H1 (cell line): ENCODE measurements at regions not wholly inside any gene's neighbourhood (a gene's known extent, or its start where the extent isn't known, plus 50 kb on each side); places are given as distances from the start of the nearest gene placed in this dataset.

Source experiments
- CTCF ChIA-PET: fragments of 300-600 bp; sonication (Branson Sonifier 250); formaldehyde crosslinking; loops from one replicate; lab custom pipeline; 2021; ENCODE audit not compliant: partially characterized antibody; lab: Charles Lee
- POLR2A ChIA-PET: fragments of 300-600 bp; sonication (Branson Sonifier 250); formaldehyde crosslinking; loops from one replicate; lab custom pipeline; 2021; ENCODE audit warnings: inconsistent platforms; ENCODE audit not compliant: partially characterized antibody; lab: Charles Lee
- DNase-seq, 2 experiments: peaks; one replicate each; pipeline versions ENCODE4 v3.0.0 to v3.0.0-alpha.2; 2010 to 2022; ENCODE audit warnings: low spot score in 2 of 2, low read depth in 1 of 2, mixed read lengths in 1 of 2
- FAIRE-seq: peaks from 2 replicates; lab custom pipeline; 2011; peaks lifted over from hg19 to GRCh38; lab: Jason Lieb, UNC
- H2AFZ ChIP-seq: 2 replicates; pipeline ENCODE4 v1.8.1; 2012; ENCODE audit warnings: low read length, inconsistent platforms
- H2AK5ac ChIP-seq: 2 replicates; pipeline ENCODE4 v1.6.1; 2013; ENCODE audit warnings: low read depth, low read length
- H2BK120ac ChIP-seq: replicated peaks from 2 replicates; pipeline ENCODE3; 2013; ENCODE audit warnings: low read depth, low read length, inconsistent platforms
- H2BK12ac ChIP-seq: 2 replicates; pipeline ENCODE4 v1.6.1; 2013; ENCODE audit warnings: low read depth, low read length
- H2BK15ac ChIP-seq: 2 replicates; pipeline ENCODE4 v1.6.1; 2013; ENCODE audit warnings: low read length
- H2BK20ac ChIP-seq: 2 replicates; pipeline ENCODE4 v1.6.1; 2013; ENCODE audit warnings: low read length
- H2BK5ac ChIP-seq: 2 replicates; pipeline ENCODE4 v1.6.1; 2013; ENCODE audit warnings: low read depth, low read length
- H3K14ac ChIP-seq: 2 replicates; pipeline ENCODE4 v1.6.1; 2013; ENCODE audit warnings: inconsistent platforms; ENCODE audit not compliant: insufficient read length
- H3K18ac ChIP-seq: 2 replicates; pipeline ENCODE4 v1.6.1; 2013; ENCODE audit warnings: low read length; ENCODE audit errors: extremely low read depth
- H3K23ac ChIP-seq: 2 replicates; pipeline ENCODE4 v1.6.1; 2013; ENCODE audit warnings: inconsistent platforms; ENCODE audit not compliant: insufficient read length
- H3K23me2 ChIP-seq: 2 replicates; pipeline ENCODE4 v1.6.1; 2013; ENCODE audit warnings: low read depth, low read length
- H3K27ac ChIP-seq: 2 replicates; pipeline ENCODE4 v1.6.1; 2011; ENCODE audit warnings: low read depth, low read length, inconsistent platforms
- H3K27me3 ChIP-seq, 4 experiments: replicated peaks in 1 of 4; 1 replicate in 1 of 4; 2 replicates in 3 of 4; pipeline versions ENCODE4 v1.6.1 to v1.8.1; 2011 to 2013; ENCODE audit warnings: low read length in 3 of 4, mild to moderate bottlenecking in 3 of 4, inconsistent platforms in 2 of 4, mixed read lengths in 2 of 4, moderate library complexity in 1 of 4; ENCODE audit not compliant: control insufficient read depth in 3 of 4, insufficient read depth in 3 of 4; ENCODE audit errors: extremely low read depth in 1 of 4
- H3K36me3 ChIP-seq, 4 experiments: 2 replicates each; pipeline versions ENCODE4 v1.6.1 to v1.8.1; 2011 to 2013; ENCODE audit warnings: mild to moderate bottlenecking in 4 of 4, low read length in 3 of 4, moderate library complexity in 2 of 4, control low read depth in 1 of 4, inconsistent platforms in 1 of 4; ENCODE audit not compliant: insufficient read depth in 4 of 4, control insufficient read depth in 2 of 4
- H3K4ac ChIP-seq: replicated peaks from 2 replicates; pipeline ENCODE3; 2013; ENCODE audit warnings: low read length, low read depth, mixed read lengths, inconsistent platforms; ENCODE audit not compliant: insufficient read length
- H3K4me1 ChIP-seq, 4 experiments: replicated peaks in 1 of 4; 1 replicate in 1 of 4; 2 replicates in 3 of 4; pipeline versions ENCODE4 v1.6.1 to v1.8.1; 2011 to 2013; ENCODE audit warnings: low read length in 3 of 4, inconsistent platforms in 2 of 4, mixed read lengths in 1 of 4; ENCODE audit not compliant: insufficient read depth in 4 of 4, control insufficient read depth in 3 of 4
- H3K4me2 ChIP-seq, 2 experiments: 2 replicates each; pipeline versions ENCODE4 v1.6.1 to v1.8.1; 2011 to 2013; ENCODE audit warnings: low read depth in 2 of 2, low read length in 2 of 2, control low read depth in 1 of 2, inconsistent platforms in 1 of 2, mild to moderate bottlenecking in 1 of 2; ENCODE audit not compliant: insufficient read depth in 1 of 2
- H3K4me3 ChIP-seq, 4 experiments: fragments of 200-600, 300-600 bp in 1 of 4; sonication (generic), shearing (Covaris generic), sonication (Bioruptor Twin) in 1 of 4; 2 replicates each; pipeline versions ENCODE4 v1.5.1 to v1.8.1; 2011 to 2016; ENCODE audit warnings: low read length in 4 of 4, low read depth in 3 of 4, control low read depth in 2 of 4, inconsistent platforms in 2 of 4, mild to moderate bottlenecking in 2 of 4, mixed read lengths in 1 of 4, moderate library complexity in 1 of 4; ENCODE audit not compliant: insufficient read depth in 2 of 4; ENCODE audit errors: extremely low read depth in 1 of 4
- H3K56ac ChIP-seq: replicated peaks from 2 replicates; pipeline ENCODE3; 2013; ENCODE audit warnings: low read depth, mild to moderate bottlenecking, mixed read lengths, low read length, inconsistent platforms; ENCODE audit not compliant: insufficient read length
- H3K79me1 ChIP-seq: 2 replicates; pipeline ENCODE4 v1.6.1; 2013; ENCODE audit warnings: low read depth, low read length, control low read depth
- H3K79me2 ChIP-seq, 2 experiments: 2 replicates each; pipeline versions ENCODE4 v1.6.1 to v1.8.1; 2012 to 2013; ENCODE audit warnings: low read length in 2 of 2, mild to moderate bottlenecking in 2 of 2, inconsistent platforms in 1 of 2; ENCODE audit not compliant: insufficient read depth in 2 of 2, control insufficient read depth in 1 of 2
- H3K9ac ChIP-seq, 4 experiments: replicated peaks in 1 of 4; 1 replicate in 1 of 4; 2 replicates in 3 of 4; pipeline versions ENCODE4 v1.6.1 to v1.8.1; 2011 to 2013; ENCODE audit warnings: low read depth in 3 of 4, low read length in 3 of 4, control low read depth in 2 of 4, mild to moderate bottlenecking in 2 of 4, moderate library complexity in 2 of 4, inconsistent platforms in 1 of 4; ENCODE audit errors: extremely low read depth in 1 of 4
- H3K9me3 ChIP-seq, 2 experiments: 2 replicates each; pipeline versions ENCODE4 v1.6.1 to v1.8.1; 2012 to 2013; ENCODE audit warnings: mild to moderate bottlenecking in 2 of 2, moderate library complexity in 2 of 2, control low read depth in 1 of 2, inconsistent platforms in 1 of 2, low read depth in 1 of 2, low read length in 1 of 2, mixed read lengths in 1 of 2; ENCODE audit not compliant: insufficient read depth in 2 of 2
- H4K20me1 ChIP-seq, 2 experiments: replicated peaks in 1 of 2; 2 replicates each; pipeline versions ENCODE3 to v1.8.1; 2011 to 2013; ENCODE audit warnings: inconsistent platforms in 2 of 2, low read length in 2 of 2, mild to moderate bottlenecking in 1 of 2; ENCODE audit not compliant: insufficient read depth in 2 of 2, control insufficient read depth in 1 of 2
- H4K5ac ChIP-seq: 2 replicates; pipeline ENCODE4 v1.6.1; 2013; ENCODE audit warnings: low read length, low read depth, mixed read lengths, inconsistent platforms; ENCODE audit not compliant: insufficient read length
- H4K8ac ChIP-seq: 2 replicates; pipeline ENCODE4 v1.8.0; 2013; ENCODE audit warnings: mild to moderate bottlenecking, moderate library complexity, low read length, inconsistent platforms; ENCODE audit not compliant: insufficient read depth; ENCODE audit errors: extremely low read depth
- H4K91ac ChIP-seq: replicated peaks from 2 replicates; pipeline ENCODE3; 2013; ENCODE audit warnings: low read length, mixed read lengths, inconsistent platforms; ENCODE audit not compliant: insufficient read length
- CREB1 ChIP-seq: IDR thresholded peaks from 2 replicates; pipeline ENCODE4 v1.6.1; 2012; ENCODE audit warnings: inconsistent platforms
- SIRT6 ChIP-seq: IDR thresholded peaks from one replicate; pipeline ENCODE4 v1.7.1; 2012; ENCODE audit warnings: low read length, inconsistent platforms
- SP1 ChIP-seq: IDR thresholded peaks from 2 replicates; pipeline ENCODE4 v1.6.1; 2011; ENCODE audit warnings: low read depth, low read length
- WGBS, 2 experiments: shearing (Covaris generic) in 1 of 2; methylation state at CpG; one replicate each; pipeline versions ENCODE4 v1.1.6 to v1.1.7; 2013 to 2015; ENCODE audit warnings: low lambda C conversion rate in 2 of 2, mixed read lengths in 2 of 2, inconsistent platforms in 1 of 2, low coverage in 1 of 2, missing lambda C conversion rate in 1 of 2; ENCODE audit not compliant: insufficient replicate concordance in 2 of 2, insufficient coverage in 1 of 2, insufficient read length in 1 of 2; ENCODE audit errors: extremely low coverage in 1 of 2, missing lambda C conversion rate in 1 of 2; 5-methylcytosine and 5-hydroxymethylcytosine counted together

DNA sequence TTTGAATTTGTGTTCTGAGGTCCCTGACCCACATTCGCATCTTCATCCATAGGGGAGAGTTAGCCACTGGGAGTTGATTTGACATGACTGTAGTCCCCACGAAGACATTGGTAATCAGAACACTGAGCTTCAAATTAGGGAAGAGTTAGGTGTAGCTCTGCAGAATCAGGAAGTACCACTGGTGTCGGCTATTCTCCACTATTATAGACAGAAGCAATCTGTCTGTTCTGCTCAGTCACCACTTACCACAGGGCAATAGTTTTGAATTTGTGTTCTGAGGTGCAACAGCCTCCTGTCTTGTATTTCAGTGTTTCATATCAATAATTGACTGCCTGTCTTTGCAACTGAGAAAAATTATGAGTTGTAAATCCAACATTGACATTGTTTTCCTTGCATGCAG, 407.6 kb downstream of the LRFN5 start:
- no peak for FAIRE-seq
- Histone ChIP-seq H2AFZ (no peak overlapping the region), H3K27me3 (no peaks in the 10 kb centered on the region), H3K27ac (no peak overlapping the region), H3K4me2 (no peak overlapping the region), H3K23ac (no peak overlapping the region), H2AK5ac (no peak overlapping the region), H3K9ac (no peak overlapping the region), H4K8ac (no peak overlapping the region), H4K91ac (no peak overlapping the region), H2BK20ac (no peak overlapping the region), H2BK12ac (no peak overlapping the region), H3K14ac (no peak overlapping the region), H3K4ac (no peak overlapping the region), H3K79me1 (no peaks in the 10 kb centered on the region), H3K79me2 (no peaks in the 10 kb centered on the region), H3K56ac (no peak overlapping the region), H3K4me3 (no peak overlapping the region), H3K18ac (no peak overlapping the region), H2BK120ac (no peak overlapping the region), H3K4me1 (no peaks in the 10 kb centered on the region), H3K23me2 (no peaks in the 10 kb centered on the region), H2BK5ac (no peak overlapping the region), H3K9me3 (no peaks in the 10 kb centered on the region), H3K36me3 (no peaks in the 10 kb centered on the region), H2BK15ac (no peak overlapping the region), H4K5ac (no peak overlapping the region), H4K20me1 (no peaks in the 10 kb centered on the region)
- ChIA-PET POLR2A (no interaction called here), CTCF (no interaction called here)
- no peak for DNase-seq
- 90% methylated on average over 3 of the region's 3 CpGs; no CpG with 5 or more reads in 1 of the 2 experiments for WGBS, 2 experiments
- no peak for TF ChIP-seq CREB1
- no peak for TF ChIP-seq SIRT6
- no peak for TF ChIP-seq SP1
